ENCODE measurements at regions not wholly inside any gene's neighbourhood (a gene's known extent, or its start where the extent isn't known, plus 50 kb on each side); places are given as distances from the start of the nearest gene placed in this dataset.

- Histone ChIP-seq H3K27ac (ENCODE audit: low read depth, low read length) (no peak overlapping the region), H3K79me2 (ENCODE audit: insufficient read depth, low read length) (no peaks in the 10 kb centered on the region), H3K4me1 (ENCODE audit: control insufficient read depth in 1 of 2, insufficient read depth in 2 of 2, low read length in 2 of 2) (no peaks in the 10 kb centered on the region), H3K36me3 (ENCODE audit: control insufficient read depth in 1 of 2, insufficient read depth in 2 of 2, low read length in 2 of 2) (no peaks in the 10 kb centered on the region), H3K9me2 (ENCODE audit: insufficient read depth) (no peaks in the 10 kb centered on the region), H4K20me1 (ENCODE audit: insufficient read depth) (no peaks in the 10 kb centered on the region), H3K4me2 (ENCODE audit: low read length) (no peak overlapping the region), H2AFZ (ENCODE audit: low read depth, low read length, poor library complexity, severe bottlenecking) (no peak overlapping the region), H3K27me3 (ENCODE audit: insufficient read depth, low read length) (peaks cover 7% of the 10 kb centered on the region; the same call in 1 of the 2 replicates), H3K9me3 (ENCODE audit: control insufficient read depth in 1 of 2, insufficient read depth in 1 of 2, low read depth in 1 of 2, low read length in 2 of 2) (no peaks in the 10 kb centered on the region), H3K9ac (ENCODE audit: low read length) (no peak overlapping the region), H3K4me3 (replicated peaks in 1 of 2; ENCODE audit: low read depth in 1 of 2, low read length in 2 of 2) (no peak overlapping the region)
- no peak for TF ChIP-seq SIN3A (IDR thresholded peaks at IDR 0.05; ENCODE audit: low read depth)
- no peak for TF ChIP-seq ATF3 (IDR thresholded peaks at IDR 0.05)
- TF ChIP-seq ELF1 (IDR thresholded peaks at IDR 0.05; ENCODE audit: borderline replicate concordance, low read depth): no peak
- no peak for TF ChIP-seq EZH2 (IDR thresholded peaks at IDR 0.05)
- TF ChIP-seq JUND (IDR thresholded peaks at IDR 0.05): no peak
- TF ChIP-seq, protein P1, sequence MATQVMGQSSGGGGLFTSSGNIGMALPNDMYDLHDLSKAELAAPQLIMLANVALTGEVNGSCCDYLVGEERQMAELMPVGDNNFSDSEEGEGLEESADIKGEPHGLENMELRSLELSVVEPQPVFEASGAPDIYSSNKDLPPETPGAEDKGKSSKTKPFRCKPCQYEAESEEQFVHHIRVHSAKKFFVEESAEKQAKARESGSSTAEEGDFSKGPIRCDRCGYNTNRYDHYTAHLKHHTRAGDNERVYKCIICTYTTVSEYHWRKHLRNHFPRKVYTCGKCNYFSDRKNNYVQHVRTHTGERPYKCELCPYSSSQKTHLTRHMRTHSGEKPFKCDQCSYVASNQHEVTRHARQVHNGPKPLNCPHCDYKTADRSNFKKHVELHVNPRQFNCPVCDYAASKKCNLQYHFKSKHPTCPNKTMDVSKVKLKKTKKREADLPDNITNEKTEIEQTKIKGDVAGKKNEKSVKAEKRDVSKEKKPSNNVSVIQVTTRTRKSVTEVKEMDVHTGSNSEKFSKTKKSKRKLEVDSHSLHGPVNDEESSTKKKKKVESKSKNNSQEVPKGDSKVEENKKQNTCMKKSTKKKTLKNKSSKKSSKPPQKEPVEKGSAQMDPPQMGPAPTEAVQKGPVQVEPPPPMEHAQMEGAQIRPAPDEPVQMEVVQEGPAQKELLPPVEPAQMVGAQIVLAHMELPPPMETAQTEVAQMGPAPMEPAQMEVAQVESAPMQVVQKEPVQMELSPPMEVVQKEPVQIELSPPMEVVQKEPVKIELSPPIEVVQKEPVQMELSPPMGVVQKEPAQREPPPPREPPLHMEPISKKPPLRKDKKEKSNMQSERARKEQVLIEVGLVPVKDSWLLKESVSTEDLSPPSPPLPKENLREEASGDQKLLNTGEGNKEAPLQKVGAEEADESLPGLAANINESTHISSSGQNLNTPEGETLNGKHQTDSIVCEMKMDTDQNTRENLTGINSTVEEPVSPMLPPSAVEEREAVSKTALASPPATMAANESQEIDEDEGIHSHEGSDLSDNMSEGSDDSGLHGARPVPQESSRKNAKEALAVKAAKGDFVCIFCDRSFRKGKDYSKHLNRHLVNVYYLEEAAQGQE (IDR thresholded peaks at IDR 0.05; ENCODE audit: low read depth): no peak
- TF ChIP-seq POLR2AphosphoS5 (IDR thresholded peaks at IDR 0.05; ENCODE audit: low read depth, low read length): no peak
- TF ChIP-seq EGR1 (IDR thresholded peaks at IDR 0.05; ENCODE audit: low read depth): no peak
- TF ChIP-seq TCF7L2 (IDR thresholded peaks at IDR 0.05; ENCODE audit: borderline replicate concordance, extremely low read depth, insufficient read depth, insufficient read length): no peak
- TF ChIP-seq ZNF274 (IDR thresholded peaks at IDR 0.05; ENCODE audit: low read depth, low read length): no peak
- TF ChIP-seq, protein P2, sequence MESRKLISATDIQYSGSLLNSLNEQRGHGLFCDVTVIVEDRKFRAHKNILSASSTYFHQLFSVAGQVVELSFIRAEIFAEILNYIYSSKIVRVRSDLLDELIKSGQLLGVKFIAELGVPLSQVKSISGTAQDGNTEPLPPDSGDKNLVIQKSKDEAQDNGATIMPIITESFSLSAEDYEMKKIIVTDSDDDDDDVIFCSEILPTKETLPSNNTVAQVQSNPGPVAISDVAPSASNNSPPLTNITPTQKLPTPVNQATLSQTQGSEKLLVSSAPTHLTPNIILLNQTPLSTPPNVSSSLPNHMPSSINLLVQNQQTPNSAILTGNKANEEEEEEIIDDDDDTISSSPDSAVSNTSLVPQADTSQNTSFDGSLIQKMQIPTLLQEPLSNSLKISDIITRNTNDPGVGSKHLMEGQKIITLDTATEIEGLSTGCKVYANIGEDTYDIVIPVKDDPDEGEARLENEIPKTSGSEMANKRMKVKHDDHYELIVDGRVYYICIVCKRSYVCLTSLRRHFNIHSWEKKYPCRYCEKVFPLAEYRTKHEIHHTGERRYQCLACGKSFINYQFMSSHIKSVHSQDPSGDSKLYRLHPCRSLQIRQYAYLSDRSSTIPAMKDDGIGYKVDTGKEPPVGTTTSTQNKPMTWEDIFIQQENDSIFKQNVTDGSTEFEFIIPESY (IDR thresholded peaks at IDR 0.05; ENCODE audit: extremely low read depth, insufficient replicate concordance, low read length): no peak
- no peak for TF ChIP-seq EZH2phosphoT487 (IDR thresholded peaks at IDR 0.05; ENCODE audit: borderline replicate concordance)
- DNase-seq (ENCODE audit: low read depth, low spot score): no peak
- no peak for ATAC-seq
- RAD21 ChIA-PET (ENCODE audit: low non-redundant PET in 1 of 2, low total read pairs in 2 of 2, uncharacterized antibody in 2 of 2, unreplicated experiment in 2 of 2): no interaction called here
- POLR2A ChIA-PET: no interaction called here
- CTCF ChIA-PET: no interaction called here
- intact Hi-C loops (cut with micrococcal nuclease): no loop called here
- BruUV-seq (replicated peaks): no TSS peak
Measured at GRCh38 chr9:134258332-134258731, 67.9 kb upstream of the RXRA start.
